ENCODE measurements at regions not wholly inside any gene's neighbourhood (a gene's known extent, or its start where the extent isn't known, plus 50 kb on each side); places are given as distances from the start of the nearest gene placed in this dataset.

DNA sequence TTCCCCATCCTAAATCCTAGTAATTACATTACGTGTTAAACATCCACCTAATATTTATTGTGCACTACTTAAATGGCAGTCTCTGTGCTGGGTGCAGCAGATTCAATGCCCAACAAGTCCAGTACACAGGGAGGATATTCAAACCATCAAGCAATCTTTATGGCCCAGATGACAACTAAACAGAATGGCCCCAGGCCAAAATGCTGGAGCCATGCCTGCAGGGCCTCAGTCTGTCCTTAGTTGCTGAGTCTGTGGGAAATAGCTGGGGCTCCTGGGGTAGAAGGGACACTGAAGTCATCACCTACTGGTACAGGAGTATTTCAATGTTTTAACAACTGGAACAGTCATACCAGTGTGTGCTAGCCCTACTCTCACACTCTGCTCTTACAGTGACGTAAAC lies 153.5 kb downstream of the ZNF608 start:
- no peak overlapping the region for H3K9ac ChIP-seq (ENCODE audit: control insufficient read depth, extremely low read depth, insufficient read depth, low read length)
- FAIRE-seq: no peak
- no peaks in the 10 kb centered on the region for H4K20me1 ChIP-seq (ENCODE audit: control insufficient read depth, extremely low read depth, insufficient read depth, low read length)
- H3K9me1 ChIP-seq (ENCODE audit: control insufficient read depth, extremely low read depth, insufficient read depth, low read length): no peaks in the 10 kb centered on the region
- peaks cover 10% of the 10 kb centered on the region for H3K4me1 ChIP-seq (ENCODE audit: control insufficient read depth, extremely low read depth, insufficient read depth, low read length)
- H3K4me2 ChIP-seq (ENCODE audit: control insufficient read depth, extremely low read depth, insufficient read depth, low read depth, low read length): no peak overlapping the region
- H3K4me3 ChIP-seq (ENCODE audit: control insufficient read depth in 2 of 3, extremely low read depth in 1 of 3, insufficient read depth in 2 of 3, low read depth in 1 of 3, low read length in 3 of 3): no peak overlapping the region
- H3K27ac ChIP-seq (ENCODE audit: control insufficient read depth, insufficient read depth, low read length): no peak overlapping the region
- H2AFZ ChIP-seq (ENCODE audit: control insufficient read depth, low read length): no peak overlapping the region
- dilution Hi-C loops (cut with MboI; ENCODE audit: extremely low pct_ligation_motif_present, low sequenced_read_pairs): no loop called here
- no peak for TF ChIP-seq EZH2 (IDR thresholded peaks at IDR 0.05; ENCODE audit: low read length)
- no peak for TF ChIP-seq CTCF (optimal IDR thresholded peaks at IDR 0.05 in 1 of 3, IDR thresholded peaks at IDR 0.05 in 1 of 3, conservative IDR thresholded peaks at IDR 0.05 in 1 of 3; ENCODE audit: extremely low read depth in 1 of 3, insufficient read depth in 2 of 3, low read length in 3 of 3)
- no peaks in the 10 kb centered on the region for H3K36me3 ChIP-seq (ENCODE audit: control insufficient read depth in 2 of 2, extremely low read depth in 1 of 2, insufficient read depth in 2 of 2, low read length in 2 of 2)
- H3K27me3 ChIP-seq (ENCODE audit: control insufficient read depth, extremely low read depth, insufficient read depth, low read length): no peaks in the 10 kb centered on the region
- no peaks in the 10 kb centered on the region for H3K9me3 ChIP-seq (ENCODE audit: control insufficient read depth, low read depth, low read length)
- H3K79me2 ChIP-seq (ENCODE audit: control insufficient read depth, insufficient read depth, low read length): no peaks in the 10 kb centered on the region
- DNase-seq (ENCODE audit: low read depth, low spot score): no peak

DNA sequence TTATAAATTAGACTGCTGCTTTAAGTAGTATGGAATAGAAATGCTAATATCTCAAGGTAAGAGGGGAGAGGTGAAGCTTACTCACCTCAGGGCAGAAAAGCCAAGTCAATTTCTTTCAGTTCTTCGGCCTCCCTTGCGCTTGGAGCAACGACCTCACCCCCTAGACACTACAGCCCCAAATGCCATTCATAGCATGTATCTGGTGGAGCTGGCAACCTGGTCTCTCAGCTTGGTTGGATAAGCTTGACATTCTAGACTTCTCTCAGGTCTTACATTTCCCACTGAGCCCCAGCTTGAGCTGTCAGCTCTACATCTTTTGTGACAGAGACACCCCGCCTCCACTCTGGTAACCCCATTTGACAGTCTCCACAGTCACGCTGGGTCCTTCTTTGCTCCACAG lies 154.9 kb downstream of the ZNF608 start:
- H3K9me1 ChIP-seq (ENCODE audit: control insufficient read depth, extremely low read depth, insufficient read depth, low read length): no peaks in the 10 kb centered on the region
- TF ChIP-seq CTCF (optimal IDR thresholded peaks at IDR 0.05 in 1 of 3, IDR thresholded peaks at IDR 0.05 in 1 of 3, conservative IDR thresholded peaks at IDR 0.05 in 1 of 3; ENCODE audit: extremely low read depth in 1 of 3, insufficient read depth in 2 of 3, low read length in 3 of 3) (no peak), EZH2 (IDR thresholded peaks at IDR 0.05; ENCODE audit: low read length) (no peak)
- no peak overlapping the region for H3K4me3 ChIP-seq (ENCODE audit: control insufficient read depth in 2 of 3, extremely low read depth in 1 of 3, insufficient read depth in 2 of 3, low read depth in 1 of 3, low read length in 3 of 3)
- no peak overlapping the region for H3K27ac ChIP-seq (ENCODE audit: control insufficient read depth, insufficient read depth, low read length)
- dilution Hi-C loops (cut with MboI; ENCODE audit: extremely low pct_ligation_motif_present, low sequenced_read_pairs): no loop called here
- H3K79me2 ChIP-seq (ENCODE audit: control insufficient read depth, insufficient read depth, low read length): no peaks in the 10 kb centered on the region
- no peak overlapping the region for H3K4me2 ChIP-seq (ENCODE audit: control insufficient read depth, extremely low read depth, insufficient read depth, low read depth, low read length)
- FAIRE-seq (no peak), DNase-seq (ENCODE audit: low read depth, low spot score) (no peak)
- no peaks in the 10 kb centered on the region for H3K9me3 ChIP-seq (ENCODE audit: control insufficient read depth, low read depth, low read length)
- H2AFZ ChIP-seq (ENCODE audit: control insufficient read depth, low read length): no peak overlapping the region
- no peaks in the 10 kb centered on the region for H3K36me3 ChIP-seq (ENCODE audit: control insufficient read depth in 2 of 2, extremely low read depth in 1 of 2, insufficient read depth in 2 of 2, low read length in 2 of 2)
- no peak overlapping the region for H3K9ac ChIP-seq (ENCODE audit: control insufficient read depth, extremely low read depth, insufficient read depth, low read length)
- H4K20me1 ChIP-seq (ENCODE audit: control insufficient read depth, extremely low read depth, insufficient read depth, low read length): no peaks in the 10 kb centered on the region
- no peaks in the 10 kb centered on the region for H3K27me3 ChIP-seq (ENCODE audit: control insufficient read depth, extremely low read depth, insufficient read depth, low read length)
- H3K4me1 ChIP-seq (ENCODE audit: control insufficient read depth, extremely low read depth, insufficient read depth, low read length): peaks cover 2% of the 10 kb centered on the region

All from keratinocyte (primary cell).